Endothelial cell (in vitro differentiated cells): ENCODE measurements at regions not wholly inside any gene's neighbourhood (a gene's known extent, or its start where the extent isn't known, plus 50 kb on each side); places are given as distances from the start of the nearest gene placed in this dataset.

Source experiments
- DNase-seq: peaks from one replicate; pipeline ENCODE4 v3.0.0; 2021; ENCODE audit warnings: low spot score
- H3K27ac Mint-ChIP-seq: one replicate; pipeline ENCODE4 v1.8.0; 2021; ENCODE audit warnings: mixed read lengths, inconsistent platforms; ENCODE audit not compliant: unreplicated experiment
- H3K27me3 Mint-ChIP-seq: one replicate; pipeline ENCODE4 v1.8.0; 2021; ENCODE audit warnings: mild to moderate bottlenecking, moderate library complexity, mixed read lengths, inconsistent platforms; ENCODE audit not compliant: unreplicated experiment
- H3K36me3 Mint-ChIP-seq: one replicate; pipeline ENCODE4 v1.8.0; 2021; ENCODE audit warnings: mild to moderate bottlenecking, low read depth, mixed read lengths, inconsistent platforms; ENCODE audit not compliant: unreplicated experiment
- H3K4me1 Mint-ChIP-seq: one replicate; pipeline ENCODE4 v1.8.0; 2021; ENCODE audit warnings: mild to moderate bottlenecking, mixed read lengths, inconsistent platforms; ENCODE audit not compliant: unreplicated experiment
- H3K4me3 Mint-ChIP-seq: one replicate; pipeline ENCODE4 v1.8.0; 2021; ENCODE audit warnings: mild to moderate bottlenecking, mixed read lengths, inconsistent platforms; ENCODE audit not compliant: unreplicated experiment
- H3K9me3 Mint-ChIP-seq: one replicate; pipeline ENCODE4 v1.8.0; 2021; ENCODE audit warnings: mixed read lengths, inconsistent platforms; ENCODE audit not compliant: unreplicated experiment
- CTCF ChIP-seq: fragments of 200-600 bp; sonication (generic); IDR thresholded peaks from one replicate; pipeline ENCODE4 v1.5.0; 2021; ENCODE audit warnings: antibody characterized with exemption; ENCODE audit not compliant: unreplicated experiment

- Mint-ChIP-seq H3K27ac (no peak overlapping the region), H3K27me3 (no peaks in the 10 kb centered on the region), H3K4me1 (no peaks in the 10 kb centered on the region), H3K9me3 (no peaks in the 10 kb centered on the region), H3K4me3 (no peak overlapping the region), H3K36me3 (no peaks in the 10 kb centered on the region)
- no peak for DNase-seq
- no peak for TF ChIP-seq CTCF
Observed at GRCh38 chr14:85447883-85448282, 82.1 kb upstream of the FLRT2 start.

DNA sequence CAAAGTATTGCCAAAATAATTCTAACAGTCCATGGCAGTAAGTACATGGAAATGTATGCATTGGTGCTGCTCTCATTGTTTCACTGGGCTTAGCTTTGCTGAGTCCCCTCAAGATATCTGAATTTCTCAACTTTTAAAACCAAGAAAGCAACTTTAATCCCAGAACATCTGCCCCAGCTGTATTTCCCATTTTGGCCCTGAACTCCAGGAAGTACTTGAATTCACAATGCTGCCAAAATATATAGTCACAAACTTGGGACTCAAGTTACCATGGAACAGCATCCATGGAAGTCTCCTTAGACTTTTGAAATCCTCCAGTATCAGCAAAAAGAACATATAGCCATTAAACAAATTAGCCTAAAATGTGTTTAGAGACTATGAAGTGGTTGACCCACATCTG lies 78.5 kb upstream of the FLRT2 start:
- no peak for TF ChIP-seq CTCF
- Mint-ChIP-seq H3K36me3 (no peaks in the 10 kb centered on the region), H3K27me3 (no peaks in the 10 kb centered on the region), H3K27ac (no peak overlapping the region), H3K4me1 (no peaks in the 10 kb centered on the region), H3K4me3 (no peak overlapping the region), H3K9me3 (no peaks in the 10 kb centered on the region)
- no peak for DNase-seq

GRCh38 chr14:85453401-85454225 lies 76.3 kb upstream of the FLRT2 start:
- H3K36me3 Mint-ChIP-seq = no peaks in the 10 kb centered on the region
- no peak overlapping the region for H3K27ac Mint-ChIP-seq
- H3K27me3 Mint-ChIP-seq = peaks cover 2% of the 10 kb centered on the region
- no peak for TF ChIP-seq CTCF
- H3K4me1 Mint-ChIP-seq = no peaks in the 10 kb centered on the region
- no peak overlapping the region for H3K4me3 Mint-ChIP-seq
- no peaks in the 10 kb centered on the region for H3K9me3 Mint-ChIP-seq
- DNase-seq = no peak

DNA sequence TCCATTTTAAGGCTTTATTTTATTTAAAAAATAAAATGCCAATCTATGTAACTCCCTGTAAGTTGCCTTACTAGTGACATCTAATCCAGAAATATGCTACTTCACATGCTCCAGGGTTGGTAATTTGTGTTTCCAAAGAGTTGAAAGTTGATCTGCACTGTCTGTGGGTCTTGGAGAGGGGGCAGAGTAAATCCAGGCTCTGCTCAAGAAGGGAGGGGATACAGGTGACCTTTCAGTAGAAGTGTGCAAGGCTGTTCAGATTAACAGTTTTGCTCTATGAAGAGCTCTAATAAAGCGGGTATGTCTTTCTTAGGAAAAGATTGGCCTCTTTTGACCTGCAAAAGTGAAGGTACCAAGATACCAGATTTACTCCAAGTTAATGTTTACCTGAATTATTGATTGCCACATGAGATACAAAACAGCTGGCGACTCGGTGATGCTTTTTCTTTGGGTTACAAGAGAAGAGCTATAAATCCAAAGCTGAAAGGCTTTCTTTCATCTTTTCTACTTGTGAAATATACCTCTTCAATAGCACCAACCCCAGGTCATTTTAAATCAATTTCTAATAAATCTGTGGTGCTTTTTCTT lies 75.6 kb upstream of the FLRT2 start:
- Mint-ChIP-seq H3K4me3 (no peak overlapping the region), H3K27me3 (peaks cover 2% of the 10 kb centered on the region), H3K9me3 (no peaks in the 10 kb centered on the region), H3K27ac (no peak overlapping the region), H3K36me3 (no peaks in the 10 kb centered on the region), H3K4me1 (no peaks in the 10 kb centered on the region)
- TF ChIP-seq CTCF = no peak
- DNase-seq = no peak

- Mint-ChIP-seq H3K4me3 (no peak overlapping the region), H3K27ac (no peak overlapping the region), H3K36me3 (no peaks in the 10 kb centered on the region), H3K27me3 (peaks cover 2% of the 10 kb centered on the region), H3K9me3 (no peaks in the 10 kb centered on the region), H3K4me1 (no peaks in the 10 kb centered on the region)
- TF ChIP-seq CTCF = no peak
- no peak for DNase-seq
Observed at GRCh38 chr14:85459361-85460000, 70.5 kb upstream of the FLRT2 start.
